HEK293 (cell line): ENCODE measurements at regions not wholly inside any gene's neighbourhood (a gene's known extent, or its start where the extent isn't known, plus 50 kb on each side); places are given as distances from the start of the nearest gene placed in this dataset.

Experiments
- CTCF ChIA-PET: fragments of 350-600 bp; formaldehyde crosslinking; extraction: SDS; loops from one replicate; lab custom pipeline; 2021; ENCODE audit warnings: antibody characterized with exemption; lab: Yijun Ruan, JAX
- POLR2A ChIA-PET: fragments of 300-600 bp; formaldehyde crosslinking; extraction: SDS; loops from one replicate; lab custom pipeline; 2020; ENCODE audit warnings: antibody characterized with exemption, inconsistent platforms; lab: Yijun Ruan, JAX
- H3K27ac ChIP-seq: fragments of 200-500 bp; sonication (Bioruptor generic); 2 replicates; pipeline ENCODE4 v1.5.1; 2014; ENCODE audit warnings: low read depth, low read length, control low read depth, inconsistent platforms; ENCODE audit errors: extremely low read depth
- H3K36me3 ChIP-seq, 2 experiments: fragments of 200-500 bp in 1 of 2; sonication (Bioruptor generic) in 1 of 2; 1 replicate in 1 of 2; 2 replicates in 1 of 2; pipeline ENCODE4 v1.5.1; 2014 to 2017; ENCODE audit warnings: inconsistent platforms in 2 of 2, low read length in 2 of 2; ENCODE audit not compliant: control insufficient read depth in 2 of 2, insufficient read depth in 1 of 2
- H3K4me1 ChIP-seq: fragments of 200-500 bp; sonication (Bioruptor generic); 2 replicates; pipeline ENCODE4 v1.5.1; 2014; ENCODE audit warnings: mild to moderate bottlenecking, low read length, inconsistent platforms; ENCODE audit not compliant: control insufficient read depth, insufficient read depth
- H3K4me3 ChIP-seq: 2 replicates; pipeline ENCODE4 v1.5.1; 2011; ENCODE audit warnings: low read depth, mild to moderate bottlenecking, control low read depth, low read length, moderate library complexity
- H3K9me3 ChIP-seq: fragments of 200-500 bp; sonication (Bioruptor generic); 2 replicates; pipeline ENCODE4 v1.5.1; 2014; ENCODE audit warnings: low read depth, low read length, inconsistent platforms; ENCODE audit not compliant: control insufficient read depth, insufficient read depth
- CTCF ChIP-seq: fragments of 450-650 bp; formaldehyde crosslinking; IDR thresholded peaks from 2 replicates; pipeline ENCODE4 v1.5.1; 2016; ENCODE audit warnings: missing biosample characterization, missing genetic modification characterization
- GLIS1 ChIP-seq: fragments of 450-650 bp; formaldehyde crosslinking; IDR thresholded peaks from 2 replicates; pipeline ENCODE4 v1.5.1; 2016; ENCODE audit warnings: missing biosample characterization, missing genetic modification characterization
- GLIS2 ChIP-seq: fragments of 450-650 bp; formaldehyde crosslinking; IDR thresholded peaks from 2 replicates; pipeline ENCODE4 v1.5.1; 2016; ENCODE audit warnings: missing biosample characterization, missing genetic modification characterization
- PRDM1 ChIP-seq: fragments of 450-650 bp; formaldehyde crosslinking; IDR thresholded peaks from 2 replicates; pipeline ENCODE4; 2016; ENCODE audit warnings: missing biosample characterization, missing genetic modification characterization
- SETDB1 ChIP-seq: IDR thresholded peaks from one replicate; pipeline ENCODE4 v1.6.1; 2017; ENCODE audit warnings: mild to moderate bottlenecking, low read length, moderate library complexity, mixed read lengths; ENCODE audit not compliant: insufficient read length
- ZBTB20 ChIP-seq: fragments of 450-650 bp; formaldehyde crosslinking; IDR thresholded peaks from 2 replicates; pipeline ENCODE4 v1.5.1; 2016; ENCODE audit warnings: missing biosample characterization, missing genetic modification characterization
- ZBTB21 ChIP-seq: fragments of 450-650 bp; formaldehyde crosslinking; IDR thresholded peaks from 2 replicates; pipeline ENCODE4 v1.5.1; 2017; ENCODE audit warnings: missing biosample characterization, missing genetic modification characterization
- ZBTB6 ChIP-seq: fragments of 450-650 bp; formaldehyde crosslinking; IDR thresholded peaks from 2 replicates; pipeline ENCODE4 v1.5.1; 2017; ENCODE audit warnings: missing biosample characterization, missing genetic modification characterization
- ZNF121 ChIP-seq: fragments of 450-650 bp; formaldehyde crosslinking; IDR thresholded peaks from 2 replicates; pipeline ENCODE4 v1.5.1; 2016; ENCODE audit warnings: missing biosample characterization, missing genetic modification characterization
- ZNF138 ChIP-seq: fragments of 450-650 bp; formaldehyde crosslinking; IDR thresholded peaks from 2 replicates; pipeline ENCODE4 v1.5.1; 2016; ENCODE audit warnings: missing biosample characterization, missing genetic modification characterization, borderline replicate concordance
- ZNF175 ChIP-seq: fragments of 450-650 bp; formaldehyde crosslinking; IDR thresholded peaks from 2 replicates; pipeline ENCODE4 v1.5.1; 2016; ENCODE audit warnings: missing biosample characterization, missing genetic modification characterization
- ZNF302 ChIP-seq: fragments of 450-650 bp; formaldehyde crosslinking; IDR thresholded peaks from 2 replicates; pipeline ENCODE4 v1.5.1; 2016; ENCODE audit warnings: missing biosample characterization, missing genetic modification characterization, low read depth
- ZNF324 ChIP-seq: fragments of 450-650 bp; formaldehyde crosslinking; IDR thresholded peaks from 2 replicates; pipeline ENCODE4 v1.5.1; 2016; ENCODE audit warnings: missing biosample characterization, missing genetic modification characterization
- ZNF423 ChIP-seq: fragments of 450-650 bp; formaldehyde crosslinking; IDR thresholded peaks from 2 replicates; pipeline ENCODE4 v1.5.1; 2016; ENCODE audit warnings: missing biosample characterization, missing genetic modification characterization
- ZNF433 ChIP-seq: fragments of 450-650 bp; formaldehyde crosslinking; IDR thresholded peaks from 2 replicates; pipeline ENCODE4 v1.5.1; 2016; ENCODE audit warnings: missing biosample characterization, missing genetic modification characterization, low read depth
- ZNF510 ChIP-seq: fragments of 450-650 bp; formaldehyde crosslinking; IDR thresholded peaks from 2 replicates; pipeline ENCODE4 v1.5.1; 2018; ENCODE audit warnings: mild to moderate bottlenecking, missing genetic modification characterization, missing biosample characterization; ENCODE audit not compliant: insufficient replicate concordance
- ZNF571 ChIP-seq: fragments of 450-650 bp; formaldehyde crosslinking; IDR thresholded peaks from 2 replicates; pipeline ENCODE4 v1.5.0; 2017; ENCODE audit warnings: missing biosample characterization, missing genetic modification characterization
- ZNF664 ChIP-seq: fragments of 450-650 bp; formaldehyde crosslinking; IDR thresholded peaks from 2 replicates; pipeline ENCODE4 v1.5.1; 2016; ENCODE audit warnings: missing biosample characterization, missing genetic modification characterization
- ZNF76 ChIP-seq: fragments of 450-650 bp; formaldehyde crosslinking; IDR thresholded peaks from 2 replicates; pipeline ENCODE4; 2016; ENCODE audit warnings: low read depth, missing biosample characterization, missing genetic modification characterization, borderline replicate concordance
- ZNF791 ChIP-seq: fragments of 450-650 bp; formaldehyde crosslinking; IDR thresholded peaks from 2 replicates; pipeline ENCODE4 v1.5.1; 2016; ENCODE audit warnings: missing biosample characterization, missing genetic modification characterization
- ZNF792 ChIP-seq: fragments of 450-650 bp; formaldehyde crosslinking; IDR thresholded peaks from 2 replicates; pipeline ENCODE4 v1.5.1; 2016; ENCODE audit warnings: missing biosample characterization, missing genetic modification characterization
- TF ChIP-seq, protein P1 (sequence below): fragments of 450-650 bp; formaldehyde crosslinking; IDR thresholded peaks from 2 replicates; pipeline ENCODE4 v1.5.1; 2016; ENCODE audit warnings: missing biosample characterization, missing genetic modification characterization, low read depth
- TF ChIP-seq, protein P2 (sequence below): fragments of 450-650 bp; formaldehyde crosslinking; optimal IDR thresholded peaks from 2 replicates; pipeline ENCODE3; 2016; ENCODE audit warnings: missing biosample characterization, mild to moderate bottlenecking, missing genetic modification characterization
- TF ChIP-seq, protein P3 (sequence below): fragments of 450-650 bp; formaldehyde crosslinking; IDR thresholded peaks from 2 replicates; pipeline ENCODE4 v1.5.1; 2017; ENCODE audit warnings: missing biosample characterization, missing genetic modification characterization

- Histone ChIP-seq H3K27ac (no peak overlapping the region), H3K4me3 (no peak overlapping the region)
- TF ChIP-seq ZNF121 (tag by site-specific recombination): no peak
- TF ChIP-seq SETDB1: no peak
- no peak for TF ChIP-seq GLIS2 (tag by site-specific recombination)
- TF ChIP-seq CTCF: no peak
- no peak for TF ChIP-seq ZNF791 (tag by site-specific recombination)
- no peak for TF ChIP-seq ZBTB21 (tag by site-specific recombination)
- no peak for TF ChIP-seq ZBTB6 (tag by site-specific recombination)
- no peak for TF ChIP-seq PRDM1 (tag by site-specific recombination)
- no peak for TF ChIP-seq ZNF433 (tag by site-specific recombination)
- no peak for TF ChIP-seq ZNF423 (tag by site-specific recombination)
- TF ChIP-seq ZNF324 (tag by site-specific recombination): no peak
- TF ChIP-seq, protein P1, sequence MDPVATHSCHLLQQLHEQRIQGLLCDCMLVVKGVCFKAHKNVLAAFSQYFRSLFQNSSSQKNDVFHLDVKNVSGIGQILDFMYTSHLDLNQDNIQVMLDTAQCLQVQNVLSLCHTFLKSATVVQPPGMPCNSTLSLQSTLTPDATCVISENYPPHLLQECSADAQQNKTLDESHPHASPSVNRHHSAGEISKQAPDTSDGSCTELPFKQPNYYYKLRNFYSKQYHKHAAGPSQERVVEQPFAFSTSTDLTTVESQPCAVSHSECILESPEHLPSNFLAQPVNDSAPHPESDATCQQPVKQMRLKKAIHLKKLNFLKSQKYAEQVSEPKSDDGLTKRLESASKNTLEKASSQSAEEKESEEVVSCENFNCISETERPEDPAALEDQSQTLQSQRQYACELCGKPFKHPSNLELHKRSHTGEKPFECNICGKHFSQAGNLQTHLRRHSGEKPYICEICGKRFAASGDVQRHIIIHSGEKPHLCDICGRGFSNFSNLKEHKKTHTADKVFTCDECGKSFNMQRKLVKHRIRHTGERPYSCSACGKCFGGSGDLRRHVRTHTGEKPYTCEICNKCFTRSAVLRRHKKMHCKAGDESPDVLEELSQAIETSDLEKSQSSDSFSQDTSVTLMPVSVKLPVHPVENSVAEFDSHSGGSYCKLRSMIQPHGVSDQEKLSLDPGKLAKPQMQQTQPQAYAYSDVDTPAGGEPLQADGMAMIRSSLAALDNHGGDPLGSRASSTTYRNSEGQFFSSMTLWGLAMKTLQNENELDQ (tag by site-specific recombination): no peak
- TF ChIP-seq GLIS1 (tag by site-specific recombination): no peak
- TF ChIP-seq ZNF76 (tag by site-specific recombination): no peak
- TF ChIP-seq, protein P2, sequence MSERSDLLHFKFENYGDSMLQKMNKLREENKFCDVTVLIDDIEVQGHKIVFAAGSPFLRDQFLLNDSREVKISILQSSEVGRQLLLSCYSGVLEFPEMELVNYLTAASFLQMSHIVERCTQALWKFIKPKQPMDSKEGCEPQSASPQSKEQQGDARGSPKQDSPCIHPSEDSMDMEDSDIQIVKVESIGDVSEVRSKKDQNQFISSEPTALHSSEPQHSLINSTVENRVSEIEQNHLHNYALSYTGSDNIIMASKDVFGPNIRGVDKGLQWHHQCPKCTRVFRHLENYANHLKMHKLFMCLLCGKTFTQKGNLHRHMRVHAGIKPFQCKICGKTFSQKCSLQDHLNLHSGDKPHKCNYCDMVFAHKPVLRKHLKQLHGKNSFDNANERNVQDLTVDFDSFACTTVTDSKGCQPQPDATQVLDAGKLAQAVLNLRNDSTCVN: no peak
- TF ChIP-seq, all 188 proteins: peak for 0
- no peaks in the 10 kb centered on the region for H3K4me1 ChIP-seq
- no peaks in the 10 kb centered on the region for H3K36me3 ChIP-seq
- ChIA-PET POLR2A (no interaction called here), CTCF (no interaction called here)
- H3K9me3 ChIP-seq: no peaks in the 10 kb centered on the region
These were observed 75.4 kb upstream of the ATF3 start for GRCh38 chr1:212533148-212533517.

DNA sequence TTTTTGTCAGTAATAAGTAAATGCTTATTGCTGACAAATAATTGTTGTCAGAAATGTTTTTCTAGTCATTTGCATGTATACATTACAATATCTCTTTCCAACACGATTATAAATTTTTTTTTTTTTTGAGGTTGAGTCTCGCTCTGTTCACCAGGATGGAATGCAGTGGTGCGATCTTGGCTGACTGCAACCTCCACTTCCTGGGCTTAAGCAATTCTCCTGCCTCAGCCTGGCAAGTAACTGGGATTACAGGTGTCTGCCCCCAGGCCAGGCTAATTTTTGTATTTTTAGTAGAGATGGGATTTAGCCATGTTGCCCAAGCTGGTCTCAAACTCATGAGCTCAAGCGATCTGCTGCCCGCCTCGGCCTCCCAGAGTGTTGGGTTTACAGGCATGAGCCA, 72.0 kb upstream of the ATF3 start:
- Histone ChIP-seq H3K27ac (no peak overlapping the region), H3K4me1 (no peaks in the 10 kb centered on the region), H3K4me3 (no peak overlapping the region), H3K36me3 (no peaks in the 10 kb centered on the region), H3K9me3 (no peaks in the 10 kb centered on the region)
- TF ChIP-seq ZNF664: no peak
- no peak for TF ChIP-seq ZNF175 (tag by site-specific recombination)
- TF ChIP-seq ZNF510 (tag by site-specific recombination): no peak
- no peak for TF ChIP-seq ZBTB20 (tag by site-specific recombination)
- TF ChIP-seq ZNF138 (tag by site-specific recombination): no peak
- TF ChIP-seq, protein P3, sequence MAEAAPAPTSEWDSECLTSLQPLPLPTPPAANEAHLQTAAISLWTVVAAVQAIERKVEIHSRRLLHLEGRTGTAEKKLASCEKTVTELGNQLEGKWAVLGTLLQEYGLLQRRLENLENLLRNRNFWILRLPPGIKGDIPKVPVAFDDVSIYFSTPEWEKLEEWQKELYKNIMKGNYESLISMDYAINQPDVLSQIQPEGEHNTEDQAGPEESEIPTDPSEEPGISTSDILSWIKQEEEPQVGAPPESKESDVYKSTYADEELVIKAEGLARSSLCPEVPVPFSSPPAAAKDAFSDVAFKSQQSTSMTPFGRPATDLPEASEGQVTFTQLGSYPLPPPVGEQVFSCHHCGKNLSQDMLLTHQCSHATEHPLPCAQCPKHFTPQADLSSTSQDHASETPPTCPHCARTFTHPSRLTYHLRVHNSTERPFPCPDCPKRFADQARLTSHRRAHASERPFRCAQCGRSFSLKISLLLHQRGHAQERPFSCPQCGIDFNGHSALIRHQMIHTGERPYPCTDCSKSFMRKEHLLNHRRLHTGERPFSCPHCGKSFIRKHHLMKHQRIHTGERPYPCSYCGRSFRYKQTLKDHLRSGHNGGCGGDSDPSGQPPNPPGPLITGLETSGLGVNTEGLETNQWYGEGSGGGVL: no peak
- TF ChIP-seq ZNF571 (tag by site-specific recombination): no peak
- TF ChIP-seq GLIS2 (tag by site-specific recombination): no peak
- TF ChIP-seq ZNF302 (tag by site-specific recombination): no peak
- no peak for TF ChIP-seq ZNF792
- POLR2A ChIA-PET: no interaction called here
- CTCF ChIA-PET: interaction anchor here (1.3 kb wide), 1 partner anchor 59 kb away, joined by 9 read pairs; no protein-coding TSS in a partner anchor
